Fibroblast of skin of right biceps (primary cell): ENCODE measurements at regions not wholly inside any gene's neighbourhood (a gene's known extent, or its start where the extent isn't known, plus 50 kb on each side); places are given as distances from the start of the nearest gene placed in this dataset.
"Not testable (repeated sequence)": the region's sequence is repeated elsewhere in the genome, so short reads cannot be mapped to it uniquely, and the experiment has no call there.

ENCODE experiments used
- DNase-seq: peaks from one replicate; pipeline ENCODE4 v3.0.0-alpha.2; 2013

- DNase-seq = not testable (repeated sequence)
These were observed 109.5 kb upstream of the KIF2A start for GRCh38 chr5:62196532-62196931.

GRCh38 chr5:62197697-62198096, 108.3 kb upstream of the KIF2A start:
- DNase-seq = no peak

DNA sequence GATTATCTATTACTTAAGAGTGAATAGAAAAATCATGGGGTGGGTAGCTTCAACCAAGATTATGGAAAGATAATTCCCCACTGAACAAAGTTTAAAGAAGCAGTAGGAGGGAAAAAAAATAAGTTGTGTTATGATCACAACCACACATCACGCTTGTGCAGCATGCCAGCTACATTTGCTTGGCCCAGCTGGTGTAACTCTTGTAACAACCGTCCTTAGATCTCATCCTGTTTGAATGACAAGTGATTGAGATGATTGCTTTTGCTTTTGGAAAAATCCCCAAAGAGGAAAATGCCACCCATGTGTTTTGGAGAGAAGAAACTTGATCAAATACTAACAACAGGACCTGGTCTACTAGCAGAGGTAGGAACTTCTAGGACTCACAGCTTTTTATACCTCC, 107.6 kb upstream of the KIF2A start:
- DNase-seq = no peak

GRCh38 chr5:62199792-62200716, 106.0 kb upstream of the KIF2A start:
- peak; percentile 7 for DNase-seq

DNA sequence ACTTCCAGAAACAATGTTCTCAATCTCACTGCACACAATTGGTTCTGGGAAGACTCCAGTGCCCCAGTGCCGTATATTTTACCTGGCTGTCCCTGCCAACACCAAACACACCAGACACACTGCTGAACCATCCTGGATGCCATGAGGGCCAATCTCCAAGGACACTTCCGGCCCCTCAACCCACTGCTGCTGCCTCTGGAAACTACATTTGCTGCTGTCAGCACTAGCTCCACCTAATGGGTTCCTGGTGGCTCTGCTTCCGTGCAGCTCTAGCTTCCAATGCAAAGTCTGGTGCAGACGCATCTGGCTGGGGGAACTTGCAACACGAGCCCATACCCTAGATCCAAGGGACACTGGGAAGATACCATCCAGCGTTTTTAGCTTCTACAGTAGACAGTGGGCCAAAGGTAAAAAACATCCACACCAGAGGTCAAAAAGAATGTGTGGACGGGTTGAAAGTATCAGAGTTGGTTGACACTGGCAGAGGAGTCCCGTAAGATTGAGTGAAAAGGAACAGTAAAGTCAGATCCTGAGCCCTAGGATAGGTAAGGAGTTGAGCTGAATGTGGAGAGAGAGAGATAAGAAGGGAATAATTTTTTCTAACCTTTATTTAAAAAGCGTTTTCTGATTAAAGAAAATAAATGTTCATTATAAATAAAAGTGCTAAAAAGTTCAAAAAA, 99.7 kb upstream of the KIF2A start:
- DNase-seq = no peak

GRCh38 chr5:62208218-62208852, 97.7 kb upstream of the KIF2A start:
- no peak for DNase-seq

DNA sequence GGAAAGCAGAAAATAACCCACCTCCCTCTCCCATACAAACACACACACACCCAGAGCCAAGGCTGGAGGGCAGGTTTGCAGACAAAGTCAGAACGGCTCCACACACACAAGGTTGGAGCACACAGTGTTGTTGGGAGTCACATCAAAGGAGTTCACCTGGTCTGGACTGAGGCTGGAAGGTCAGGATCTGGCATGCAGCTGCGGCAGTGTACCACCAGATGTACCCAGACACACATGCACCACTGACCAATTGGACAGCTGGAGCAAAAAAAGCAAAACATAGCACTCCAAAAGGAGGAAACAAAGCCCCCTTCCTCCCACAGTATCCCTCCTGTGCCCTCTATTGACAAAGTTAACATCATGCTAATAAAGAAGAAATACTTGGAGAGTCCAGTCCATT, 94.6 kb upstream of the KIF2A start:
- DNase-seq = no peak

GRCh38 chr5:62212648-62213047, 93.4 kb upstream of the KIF2A start:
- DNase-seq = no peak

DNA sequence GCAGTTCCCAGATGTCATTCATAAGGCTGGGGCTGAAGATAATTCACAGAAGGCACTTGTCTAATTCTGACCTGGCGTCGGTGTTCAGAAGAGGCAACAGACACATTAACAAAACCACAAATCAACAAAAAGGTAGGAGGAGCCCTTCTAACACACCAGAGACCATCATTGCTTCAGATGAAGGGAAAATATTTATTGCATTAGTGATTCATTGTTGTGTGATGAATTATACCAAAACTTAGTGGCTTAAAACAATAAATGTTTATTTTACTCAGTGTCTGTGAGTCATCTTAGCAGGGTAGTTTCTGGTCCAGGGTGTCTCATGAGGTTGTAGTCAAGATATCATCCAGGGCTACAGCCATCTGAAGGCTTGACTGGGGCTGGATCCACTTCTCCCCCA, 91.3 kb upstream of the KIF2A start:
- peak; percentile 11 for DNase-seq

DNA sequence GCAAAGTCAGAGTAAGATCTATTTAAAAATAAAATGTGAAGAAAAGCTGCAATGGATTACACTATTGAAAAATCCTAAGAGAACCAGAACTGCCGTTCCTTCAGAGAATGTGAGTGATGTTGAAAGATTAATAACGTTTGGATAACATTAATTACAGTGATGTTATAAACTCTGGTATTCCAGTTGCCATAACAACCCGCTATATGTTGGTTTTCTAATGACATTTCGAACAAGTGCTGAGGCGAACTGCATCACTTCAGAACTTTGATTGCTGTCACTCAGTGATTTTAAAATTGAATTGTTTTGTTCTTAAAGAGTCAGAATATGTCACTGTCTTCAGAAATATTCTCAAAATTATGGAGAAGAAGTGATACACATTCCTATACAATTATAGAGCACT, 89.4 kb upstream of the KIF2A start:
- DNase-seq = not testable (repeated sequence)

- DNase-seq = not testable (repeated sequence)
These were observed 88.9 kb upstream of the KIF2A start for GRCh38 chr5:62217095-62217494.

DNA sequence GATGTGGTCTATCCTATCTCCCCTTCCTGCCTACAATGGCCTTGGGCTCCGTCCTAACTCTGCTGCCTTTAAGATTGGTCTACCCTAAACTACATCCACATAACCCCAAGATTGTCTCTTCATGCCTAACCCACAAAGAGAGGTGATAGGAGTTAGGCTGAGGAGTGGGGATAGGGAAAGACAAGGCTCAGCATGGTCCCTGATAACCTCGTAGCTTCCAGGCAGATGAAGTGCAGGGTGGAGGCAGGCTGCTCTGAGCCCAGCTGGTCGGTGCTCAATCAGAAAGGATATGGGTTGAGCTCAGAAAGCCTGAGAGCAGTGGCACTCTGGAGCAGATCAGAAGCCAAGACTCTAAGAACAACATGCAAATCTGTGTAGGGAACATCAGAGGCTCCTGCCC, 87.1 kb upstream of the KIF2A start:
- not testable (repeated sequence) for DNase-seq

DNA sequence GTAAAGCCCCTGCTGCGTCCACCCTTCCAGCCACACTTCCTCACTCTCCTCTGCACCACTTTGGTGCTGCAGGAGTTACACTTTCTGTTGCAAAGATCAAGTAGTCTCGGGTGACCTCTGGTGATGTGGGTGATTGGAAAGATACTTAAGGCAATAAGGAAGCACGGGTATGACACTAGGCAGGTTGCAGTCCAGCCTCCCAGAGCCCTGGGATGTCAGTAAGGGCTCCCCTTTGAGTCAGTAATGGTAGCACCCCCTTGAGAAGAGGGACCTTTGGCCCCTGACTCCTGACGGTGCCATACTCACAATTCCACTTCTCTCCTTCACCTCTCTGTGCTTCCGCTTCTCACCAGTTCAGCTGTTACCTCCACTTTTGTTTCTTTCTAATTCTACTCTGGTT, 84.1 kb upstream of the KIF2A start:
- DNase-seq = not testable (repeated sequence)

DNA sequence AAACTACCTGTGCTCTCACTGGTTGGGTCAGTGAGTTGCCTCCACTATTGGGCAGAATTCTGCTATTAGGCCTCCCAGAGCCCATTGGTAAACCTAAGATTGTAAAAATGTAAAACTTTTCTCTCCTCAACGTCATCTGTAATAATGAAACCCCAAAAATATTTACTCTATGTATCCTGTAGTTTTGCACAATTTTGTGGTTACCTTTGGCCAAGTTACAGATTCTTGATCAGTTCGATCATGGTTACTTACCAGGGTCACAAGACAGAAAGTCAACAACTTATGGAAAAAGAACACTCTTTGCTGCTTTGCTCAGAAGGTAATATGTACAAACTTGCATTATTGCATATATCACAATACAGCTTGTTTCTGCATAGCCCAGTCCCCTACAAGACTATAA, 83.7 kb upstream of the KIF2A start:
- DNase-seq = peak; percentile 75

- DNase-seq = not testable (repeated sequence)
These were observed 82.7 kb upstream of the KIF2A start for GRCh38 chr5:62223312-62223670.

- not testable (repeated sequence) for DNase-seq
These were observed 80.9 kb upstream of the KIF2A start for GRCh38 chr5:62224987-62225601.

- not testable (repeated sequence) for DNase-seq
These were observed 75.1 kb upstream of the KIF2A start for GRCh38 chr5:62230876-62231388.

DNA sequence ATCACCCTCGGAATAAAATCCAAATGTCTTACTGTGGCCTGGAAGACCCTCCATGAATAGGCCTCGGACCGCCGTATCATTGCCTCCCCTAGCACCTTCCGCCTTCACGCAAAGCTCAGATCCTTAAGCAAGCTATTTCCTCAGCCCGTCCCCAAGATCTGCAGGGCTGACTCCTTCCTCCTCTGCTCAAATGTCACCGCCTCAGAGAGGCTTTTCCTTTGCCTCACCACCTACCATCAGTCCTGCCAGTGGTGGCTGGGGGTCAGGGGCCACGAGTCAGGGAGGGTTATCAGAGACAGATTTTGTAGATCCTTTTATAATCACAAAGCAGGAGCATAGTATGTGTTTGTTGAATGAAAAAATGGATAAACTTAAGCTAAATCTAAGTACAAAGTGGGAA, 74.4 kb upstream of the KIF2A start:
- DNase-seq = no peak

DNA sequence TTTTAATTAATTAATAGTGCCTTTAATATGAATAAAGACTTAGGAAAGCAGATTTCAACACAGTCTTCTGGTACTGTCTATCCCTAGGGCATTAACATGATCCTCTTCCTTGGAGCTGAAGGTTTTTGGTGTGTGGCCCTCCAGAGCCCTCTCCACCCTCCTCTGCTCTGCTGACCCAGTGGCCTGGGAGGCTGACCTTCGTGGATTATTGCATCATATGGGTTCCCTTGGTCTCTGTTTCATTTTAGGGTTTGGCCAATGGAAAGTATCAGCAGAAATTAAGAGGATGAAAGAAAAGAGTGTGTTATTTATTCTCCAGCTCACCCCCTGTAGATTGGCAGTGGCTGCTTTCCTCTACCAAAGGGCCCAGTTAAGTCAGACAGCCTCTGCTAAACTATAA, 73.8 kb upstream of the KIF2A start:
- DNase-seq = not testable (repeated sequence)

DNA sequence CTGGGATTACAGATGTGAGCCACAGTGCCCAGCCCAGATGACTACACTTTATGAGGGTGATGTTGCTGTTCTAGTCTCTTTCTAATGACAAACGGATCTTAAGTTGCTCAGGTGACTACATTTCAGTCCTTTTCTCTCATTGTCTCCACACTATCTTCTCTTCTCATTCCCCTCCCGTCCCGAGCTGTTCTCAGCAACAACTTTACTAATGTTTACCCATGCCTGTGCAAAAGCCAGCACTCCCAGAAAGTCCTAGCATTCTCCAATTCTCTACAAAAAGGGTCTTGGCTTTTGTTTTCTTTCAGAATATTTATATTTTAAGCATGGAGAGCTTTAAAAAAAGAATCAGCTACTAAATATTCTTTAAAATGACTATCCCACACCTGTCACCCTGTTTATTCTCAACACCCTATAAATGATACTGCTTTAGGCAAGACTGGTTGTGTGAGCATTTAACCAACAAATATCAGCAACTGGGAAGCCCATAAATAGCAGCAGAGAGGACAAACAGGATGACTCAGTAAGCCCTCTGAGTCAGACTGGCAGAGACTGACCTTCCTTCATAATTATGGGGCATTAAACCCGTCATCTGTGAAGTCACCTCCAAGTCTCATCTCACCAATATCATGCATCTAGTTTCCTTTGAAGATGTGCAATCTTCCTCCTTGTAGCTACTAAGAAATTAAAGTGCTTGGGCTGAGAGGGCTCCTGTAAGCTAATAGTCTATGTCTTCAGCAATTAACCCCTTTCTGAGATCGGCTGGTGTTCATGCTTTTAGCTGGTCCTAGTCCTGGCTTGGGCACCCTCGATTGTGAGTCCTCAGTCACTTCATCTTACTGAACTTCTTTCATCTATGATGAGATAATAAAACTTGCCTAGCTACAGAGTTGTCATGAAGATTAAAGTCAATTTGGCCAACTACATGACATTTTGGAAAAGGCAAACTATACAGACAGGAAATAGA, 72.6 kb upstream of the KIF2A start:
- not testable (repeated sequence) for DNase-seq

- not testable (repeated sequence) for DNase-seq
These were observed 69.4 kb upstream of the KIF2A start for GRCh38 chr5:62236593-62236992.

DNA sequence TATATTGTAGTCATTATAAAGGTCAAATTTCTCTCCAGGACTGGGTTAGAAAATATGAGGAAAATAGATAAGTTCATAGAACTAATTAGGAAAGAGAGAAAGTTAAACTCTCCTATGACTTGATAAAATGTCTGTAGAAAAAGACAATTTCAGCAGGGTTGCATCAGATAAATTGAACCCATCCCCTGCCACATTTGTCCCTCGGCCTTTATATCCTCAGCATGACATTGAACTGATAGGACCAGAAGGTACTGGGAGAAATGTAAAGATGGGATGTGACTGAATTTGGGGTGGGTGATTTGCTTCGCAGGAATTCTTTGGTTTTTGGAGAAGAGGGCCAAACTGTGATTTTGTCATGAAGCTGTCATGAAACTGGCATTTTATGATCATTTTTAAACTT, 68.1 kb upstream of the KIF2A start:
- not testable (repeated sequence) for DNase-seq
